HG03565 (cell line): ENCODE measurements at regions not wholly inside any gene's neighbourhood (a gene's known extent, or its start where the extent isn't known, plus 50 kb on each side); places are given as distances from the start of the nearest gene placed in this dataset.
A peak's percentile ranks its signal among the peaks of the same experiment; 100 is the strongest.
"Not testable (repeated sequence)": the region's sequence is repeated elsewhere in the genome, so short reads cannot be mapped to it uniquely, and the experiment has no call there.

ENCODE experiments used
- ATAC-seq: cut with Tn5 transposase; IDR thresholded peaks from one replicate; pipeline ENCODE4 v1.9.1; 2021; ENCODE audit warnings: mild to moderate bottlenecking, moderate library complexity; ENCODE audit not compliant: unreplicated experiment

GRCh38 chr16:10272250-10272854, 90.1 kb upstream of the GRIN2A start:
- not testable (repeated sequence) for ATAC-seq

- ATAC-seq, result peak; percentile 59
These were observed 93.2 kb upstream of the GRIN2A start for GRCh38 chr16:10275214-10275996.

- no peak for ATAC-seq
These were observed 95.4 kb upstream of the GRIN2A start for GRCh38 chr16:10277597-10277996.

- no peak for ATAC-seq
These were observed 98.3 kb upstream of the GRIN2A start for GRCh38 chr16:10280262-10281170.

GRCh38 chr16:10282367-10282766, 100.1 kb upstream of the GRIN2A start:
- ATAC-seq, result no peak

- ATAC-seq, result not testable (repeated sequence)
These were observed 101.0 kb upstream of the GRIN2A start for GRCh38 chr16:10283246-10283645.

- ATAC-seq, result not testable (repeated sequence)
These were observed 95.3 kb upstream of the ATF7IP2 start for GRCh38 chr16:10290467-10291105.

- not testable (repeated sequence) for ATAC-seq
These were observed 93.7 kb upstream of the ATF7IP2 start for GRCh38 chr16:10292197-10292596.

GRCh38 chr16:10292976-10293375, 92.9 kb upstream of the ATF7IP2 start:
- not testable (repeated sequence) for ATAC-seq

GRCh38 chr16:10294153-10294552, 91.7 kb upstream of the ATF7IP2 start:
- not testable (repeated sequence) for ATAC-seq

- ATAC-seq, result peak; percentile 8
These were observed 88.9 kb upstream of the ATF7IP2 start for GRCh38 chr16:10296956-10297340.

GRCh38 chr16:10297341-10298006, 88.4 kb upstream of the ATF7IP2 start:
- ATAC-seq, result peak; percentile 87

- no peak for ATAC-seq
These were observed 85.0 kb upstream of the ATF7IP2 start for GRCh38 chr16:10300905-10301304.

GRCh38 chr16:10301547-10301946, 84.3 kb upstream of the ATF7IP2 start:
- ATAC-seq, result not testable (repeated sequence)

GRCh38 chr16:10305912-10306311, 79.9 kb upstream of the ATF7IP2 start:
- ATAC-seq, result no peak

GRCh38 chr16:10308305-10309193, 77.3 kb upstream of the ATF7IP2 start:
- ATAC-seq, result no peak

- ATAC-seq, result no peak
These were observed 76.5 kb upstream of the ATF7IP2 start for GRCh38 chr16:10309271-10309932.

- ATAC-seq, result no peak
These were observed 73.9 kb upstream of the ATF7IP2 start for GRCh38 chr16:10312008-10312407.
